RPMI8226 (cell line): ENCODE measurements at regions not wholly inside any gene's neighbourhood (a gene's known extent, or its start where the extent isn't known, plus 50 kb on each side); places are given as distances from the start of the nearest gene placed in this dataset.
"Not testable (repeated sequence)": the region's sequence is repeated elsewhere in the genome, so short reads cannot be mapped to it uniquely, and the experiment has no call there.

Source experiments
- DNase-seq: peaks from one replicate; pipeline ENCODE4 v3.0.0-alpha.2; 2015

GRCh38 chr10:61612450-61612849 is 50.3 kb upstream of the CABCOCO1 start:
- no peak for DNase-seq

GRCh38 chr10:61612009-61612408 is 50.7 kb upstream of the CABCOCO1 start:
- DNase-seq: no peak

- DNase-seq: no peak
Measured at GRCh38 chr10:61609701-61610100, 53.0 kb upstream of the CABCOCO1 start.

GRCh38 chr10:61608255-61609033 is 54.3 kb upstream of the CABCOCO1 start:
- no peak for DNase-seq

GRCh38 chr10:61606959-61607907 is 55.5 kb upstream of the CABCOCO1 start:
- DNase-seq: peak; percentile 2

- no peak for DNase-seq
Measured at GRCh38 chr10:61605221-61605620, 57.5 kb upstream of the CABCOCO1 start.

- no peak for DNase-seq
Measured at GRCh38 chr10:61600399-61600798, 62.3 kb upstream of the CABCOCO1 start.

- DNase-seq: no peak
Measured at GRCh38 chr10:61594430-61594829, 68.3 kb upstream of the CABCOCO1 start.

GRCh38 chr10:61592581-61592980 is 70.1 kb upstream of the CABCOCO1 start:
- DNase-seq: no peak

GRCh38 chr10:61589547-61590243 is 73.0 kb upstream of the CABCOCO1 start:
- no peak for DNase-seq

GRCh38 chr10:61588770-61589211 is 73.9 kb upstream of the CABCOCO1 start:
- DNase-seq: no peak

- no peak for DNase-seq
Measured at GRCh38 chr10:61586829-61587228, 75.9 kb upstream of the CABCOCO1 start.

GRCh38 chr10:61580608-61581007 is 82.1 kb upstream of the CABCOCO1 start:
- no peak for DNase-seq

- not testable (repeated sequence) for DNase-seq
Measured at GRCh38 chr10:61570204-61570603, 92.5 kb upstream of the CABCOCO1 start.

- no peak for DNase-seq
Measured at GRCh38 chr10:61567729-61568128, 95.0 kb upstream of the CABCOCO1 start.

- no peak for DNase-seq
Measured at GRCh38 chr10:61565819-61566560, 96.7 kb upstream of the CABCOCO1 start.

- DNase-seq: no peak
Measured at GRCh38 chr10:61564444-61564843, 98.3 kb upstream of the CABCOCO1 start.

- no peak for DNase-seq
Measured at GRCh38 chr10:61559615-61560014, 103.1 kb upstream of the CABCOCO1 start.

- no peak for DNase-seq
Measured at GRCh38 chr10:61558188-61558587, 104.5 kb upstream of the CABCOCO1 start.

- no peak for DNase-seq
Measured at GRCh38 chr10:61554925-61555324, 101.7 kb upstream of the TMEM26 start.

- DNase-seq: no peak
Measured at GRCh38 chr10:61549861-61550260, 96.7 kb upstream of the TMEM26 start.

- DNase-seq: no peak
Measured at GRCh38 chr10:61548364-61548763, 95.2 kb upstream of the TMEM26 start.
